Panc1 (cell line): ENCODE measurements at regions not wholly inside any gene's neighbourhood (a gene's known extent, or its start where the extent isn't known, plus 50 kb on each side); places are given as distances from the start of the nearest gene placed in this dataset.

Experiments used
- TCF7L2 ChIP-seq: IDR thresholded peaks from 2 replicates; pipeline ENCODE4 v1.6.1; 2011; ENCODE audit warnings: mild to moderate bottlenecking, low read depth, low read length, inconsistent platforms
- TF ChIP-seq, protein P1 (sequence below), 2 experiments: IDR thresholded peaks; 2 replicates each; pipeline ENCODE4 v1.6.1; 2011 to 2012; ENCODE audit warnings: low read depth in 2 of 2, control low read depth in 1 of 2, low read length in 1 of 2, mild to moderate bottlenecking in 1 of 2, moderate library complexity in 1 of 2; ENCODE audit not compliant: insufficient read depth in 1 of 2
- TF ChIP-seq, protein P2 (sequence below): fragments of 450-650 bp; IDR thresholded peaks from 2 replicates; pipeline ENCODE4 v1.5.1; 2017; ENCODE audit warnings: mild to moderate bottlenecking

DNA sequence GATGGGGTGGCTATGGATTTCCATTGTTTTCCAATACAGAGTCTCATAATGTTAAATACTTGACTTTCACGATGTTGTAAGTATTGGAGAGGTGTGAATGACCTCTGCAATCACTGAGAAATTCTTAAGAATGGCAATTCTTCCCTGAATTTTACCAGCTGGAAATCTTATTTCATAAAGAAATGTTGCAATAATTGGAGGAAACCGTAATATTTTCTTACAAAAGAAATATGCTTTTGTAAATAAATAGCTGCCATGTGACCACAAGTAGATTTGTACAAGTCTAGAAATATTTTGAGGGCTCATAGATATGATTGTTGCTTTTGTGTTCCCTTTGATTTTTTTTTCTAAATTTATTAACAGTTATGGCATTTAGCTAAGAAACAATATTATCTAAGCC is 308.7 kb upstream of the ATP2B1 start:
- TF ChIP-seq, protein P1, sequence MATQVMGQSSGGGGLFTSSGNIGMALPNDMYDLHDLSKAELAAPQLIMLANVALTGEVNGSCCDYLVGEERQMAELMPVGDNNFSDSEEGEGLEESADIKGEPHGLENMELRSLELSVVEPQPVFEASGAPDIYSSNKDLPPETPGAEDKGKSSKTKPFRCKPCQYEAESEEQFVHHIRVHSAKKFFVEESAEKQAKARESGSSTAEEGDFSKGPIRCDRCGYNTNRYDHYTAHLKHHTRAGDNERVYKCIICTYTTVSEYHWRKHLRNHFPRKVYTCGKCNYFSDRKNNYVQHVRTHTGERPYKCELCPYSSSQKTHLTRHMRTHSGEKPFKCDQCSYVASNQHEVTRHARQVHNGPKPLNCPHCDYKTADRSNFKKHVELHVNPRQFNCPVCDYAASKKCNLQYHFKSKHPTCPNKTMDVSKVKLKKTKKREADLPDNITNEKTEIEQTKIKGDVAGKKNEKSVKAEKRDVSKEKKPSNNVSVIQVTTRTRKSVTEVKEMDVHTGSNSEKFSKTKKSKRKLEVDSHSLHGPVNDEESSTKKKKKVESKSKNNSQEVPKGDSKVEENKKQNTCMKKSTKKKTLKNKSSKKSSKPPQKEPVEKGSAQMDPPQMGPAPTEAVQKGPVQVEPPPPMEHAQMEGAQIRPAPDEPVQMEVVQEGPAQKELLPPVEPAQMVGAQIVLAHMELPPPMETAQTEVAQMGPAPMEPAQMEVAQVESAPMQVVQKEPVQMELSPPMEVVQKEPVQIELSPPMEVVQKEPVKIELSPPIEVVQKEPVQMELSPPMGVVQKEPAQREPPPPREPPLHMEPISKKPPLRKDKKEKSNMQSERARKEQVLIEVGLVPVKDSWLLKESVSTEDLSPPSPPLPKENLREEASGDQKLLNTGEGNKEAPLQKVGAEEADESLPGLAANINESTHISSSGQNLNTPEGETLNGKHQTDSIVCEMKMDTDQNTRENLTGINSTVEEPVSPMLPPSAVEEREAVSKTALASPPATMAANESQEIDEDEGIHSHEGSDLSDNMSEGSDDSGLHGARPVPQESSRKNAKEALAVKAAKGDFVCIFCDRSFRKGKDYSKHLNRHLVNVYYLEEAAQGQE (IDR thresholded peaks at IDR 0.05; ENCODE audit: insufficient read depth in 1 of 2, low read depth in 2 of 2, low read length in 1 of 2), result no peak
- TF ChIP-seq, protein P2, sequence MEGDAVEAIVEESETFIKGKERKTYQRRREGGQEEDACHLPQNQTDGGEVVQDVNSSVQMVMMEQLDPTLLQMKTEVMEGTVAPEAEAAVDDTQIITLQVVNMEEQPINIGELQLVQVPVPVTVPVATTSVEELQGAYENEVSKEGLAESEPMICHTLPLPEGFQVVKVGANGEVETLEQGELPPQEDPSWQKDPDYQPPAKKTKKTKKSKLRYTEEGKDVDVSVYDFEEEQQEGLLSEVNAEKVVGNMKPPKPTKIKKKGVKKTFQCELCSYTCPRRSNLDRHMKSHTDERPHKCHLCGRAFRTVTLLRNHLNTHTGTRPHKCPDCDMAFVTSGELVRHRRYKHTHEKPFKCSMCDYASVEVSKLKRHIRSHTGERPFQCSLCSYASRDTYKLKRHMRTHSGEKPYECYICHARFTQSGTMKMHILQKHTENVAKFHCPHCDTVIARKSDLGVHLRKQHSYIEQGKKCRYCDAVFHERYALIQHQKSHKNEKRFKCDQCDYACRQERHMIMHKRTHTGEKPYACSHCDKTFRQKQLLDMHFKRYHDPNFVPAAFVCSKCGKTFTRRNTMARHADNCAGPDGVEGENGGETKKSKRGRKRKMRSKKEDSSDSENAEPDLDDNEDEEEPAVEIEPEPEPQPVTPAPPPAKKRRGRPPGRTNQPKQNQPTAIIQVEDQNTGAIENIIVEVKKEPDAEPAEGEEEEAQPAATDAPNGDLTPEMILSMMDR, result no peak
- TF ChIP-seq TCF7L2, result no peak
